HL-60 (cell line): ENCODE measurements at regions not wholly inside any gene's neighbourhood (a gene's known extent, or its start where the extent isn't known, plus 50 kb on each side); places are given as distances from the start of the nearest gene placed in this dataset.

Experiments
- GABPA ChIP-seq: IDR thresholded peaks from 2 replicates; pipeline ENCODE4 v1.6.1; 2012; ENCODE audit warnings: low read depth
- POLR2AphosphoS5 ChIP-seq: IDR thresholded peaks from 2 replicates; pipeline ENCODE4 v1.6.1; 2012; ENCODE audit warnings: low read depth

GRCh38 chr12:17017402-17017801, 411.4 kb upstream of the LMO3 start:
- no peak for TF ChIP-seq GABPA
- no peak for TF ChIP-seq POLR2AphosphoS5
